HG03457 (cell line): ENCODE measurements at regions not wholly inside any gene's neighbourhood (a gene's known extent, or its start where the extent isn't known, plus 50 kb on each side); places are given as distances from the start of the nearest gene placed in this dataset.

Source experiments
- ATAC-seq: cut with Tn5 transposase; IDR thresholded peaks from one replicate; pipeline ENCODE4 v1.9.1; 2021; ENCODE audit warnings: moderate number of reproducible peaks; ENCODE audit not compliant: unreplicated experiment

GRCh38 chr4:156503119-156503518, 468.5 kb downstream of the PDGFC start:
- no peak for ATAC-seq

GRCh38 chr4:156501962-156502361, 469.6 kb downstream of the PDGFC start:
- ATAC-seq = no peak

GRCh38 chr4:156499684-156500083, 471.9 kb downstream of the PDGFC start:
- ATAC-seq = no peak

GRCh38 chr4:156497486-156497885, 474.1 kb downstream of the PDGFC start:
- no peak for ATAC-seq

GRCh38 chr4:156496797-156497196, 474.8 kb downstream of the PDGFC start:
- no peak for ATAC-seq

- ATAC-seq = no peak
Measured at GRCh38 chr4:156495836-156496235, 475.8 kb downstream of the PDGFC start.

GRCh38 chr4:156495091-156495490, 476.5 kb downstream of the PDGFC start:
- no peak for ATAC-seq

- no peak for ATAC-seq
Measured at GRCh38 chr4:156493858-156494257, 477.7 kb downstream of the PDGFC start.

GRCh38 chr4:156487107-156487506, 484.5 kb downstream of the PDGFC start:
- no peak for ATAC-seq

GRCh38 chr4:156481845-156482244, 489.8 kb downstream of the PDGFC start:
- ATAC-seq = no peak

GRCh38 chr4:156477636-156478035, 494.0 kb downstream of the PDGFC start:
- ATAC-seq = no peak

GRCh38 chr4:156476359-156476758, 495.2 kb downstream of the PDGFC start:
- ATAC-seq = no peak

GRCh38 chr4:156475322-156475721, 496.3 kb downstream of the PDGFC start:
- no peak for ATAC-seq

- no peak for ATAC-seq
Measured at GRCh38 chr4:156473151-156473550, 498.4 kb downstream of the PDGFC start.

GRCh38 chr4:156472624-156473023, 499.0 kb downstream of the PDGFC start:
- no peak for ATAC-seq

- ATAC-seq = no peak
Measured at GRCh38 chr4:156459584-156459983, 505.9 kb upstream of the CTSO start.

GRCh38 chr4:156456830-156457229, 503.2 kb upstream of the CTSO start:
- ATAC-seq = no peak

- ATAC-seq = no peak
Measured at GRCh38 chr4:156443488-156443887, 489.8 kb upstream of the CTSO start.

- ATAC-seq = no peak
Measured at GRCh38 chr4:156442912-156443311, 489.2 kb upstream of the CTSO start.

GRCh38 chr4:156439576-156440200, 486.0 kb upstream of the CTSO start:
- no peak for ATAC-seq

- ATAC-seq = no peak
Measured at GRCh38 chr4:156437666-156438065, 484.0 kb upstream of the CTSO start.

- no peak for ATAC-seq
Measured at GRCh38 chr4:156422576-156422975, 468.9 kb upstream of the CTSO start.

- no peak for ATAC-seq
Measured at GRCh38 chr4:156420623-156421022, 467.0 kb upstream of the CTSO start.
